ENCODE measurements at regions not wholly inside any gene's neighbourhood (a gene's known extent, or its start where the extent isn't known, plus 50 kb on each side); places are given as distances from the start of the nearest gene placed in this dataset.

DNA sequence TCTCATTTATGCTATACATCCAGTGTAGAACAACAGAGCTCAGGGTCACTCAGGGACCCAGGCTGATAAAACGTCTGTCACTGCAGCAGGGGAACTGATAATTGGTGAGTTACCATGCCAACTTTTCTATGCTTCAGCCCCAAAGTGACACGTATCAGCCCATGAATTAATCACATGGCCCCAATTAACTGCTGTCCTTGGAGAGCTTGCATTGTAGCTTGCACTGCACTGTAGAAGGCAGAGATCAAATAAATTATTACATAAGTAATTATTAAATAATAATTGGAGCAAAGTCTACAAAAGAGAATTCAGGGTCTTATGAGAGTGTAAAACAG lies 144.6 kb downstream of the SUDS3 start (continued):
- TF ChIP-seq, protein P1, sequence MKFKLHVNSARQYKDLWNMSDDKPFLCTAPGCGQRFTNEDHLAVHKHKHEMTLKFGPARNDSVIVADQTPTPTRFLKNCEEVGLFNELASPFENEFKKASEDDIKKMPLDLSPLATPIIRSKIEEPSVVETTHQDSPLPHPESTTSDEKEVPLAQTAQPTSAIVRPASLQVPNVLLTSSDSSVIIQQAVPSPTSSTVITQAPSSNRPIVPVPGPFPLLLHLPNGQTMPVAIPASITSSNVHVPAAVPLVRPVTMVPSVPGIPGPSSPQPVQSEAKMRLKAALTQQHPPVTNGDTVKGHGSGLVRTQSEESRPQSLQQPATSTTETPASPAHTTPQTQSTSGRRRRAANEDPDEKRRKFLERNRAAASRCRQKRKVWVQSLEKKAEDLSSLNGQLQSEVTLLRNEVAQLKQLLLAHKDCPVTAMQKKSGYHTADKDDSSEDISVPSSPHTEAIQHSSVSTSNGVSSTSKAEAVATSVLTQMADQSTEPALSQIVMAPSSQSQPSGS (IDR thresholded peaks at IDR 0.05; ENCODE audit: low read length): no peak
- TF ChIP-seq SP2 (IDR thresholded peaks at IDR 0.05; ENCODE audit: low read length): no peak
- no peak for TF ChIP-seq KDM5A (IDR thresholded peaks at IDR 0.05; ENCODE audit: low read length)
